ENCODE measurements at regions not wholly inside any gene's neighbourhood (a gene's known extent, or its start where the extent isn't known, plus 50 kb on each side); places are given as distances from the start of the nearest gene placed in this dataset.

- Histone ChIP-seq H3K9ac (ENCODE audit: extremely low read depth, insufficient read length, low read length) (no peak overlapping the region), H2BK15ac (ENCODE audit: low read depth, low read length) (no peak overlapping the region), H3K18ac (ENCODE audit: insufficient read length, low read depth, low read length) (no peak overlapping the region), H3K79me1 (ENCODE audit: insufficient read depth, low read depth, low read length, poor library complexity, severe bottlenecking) (no peaks in the 10 kb centered on the region), H4K5ac (ENCODE audit: insufficient read length, low read depth, low read length) (no peak overlapping the region), H3K23ac (ENCODE audit: insufficient read length, low read depth, low read length) (no peak overlapping the region), H3K9me3 (ENCODE audit: control insufficient read depth, low read depth, low read length) (no peaks in the 10 kb centered on the region), H4K91ac (ENCODE audit: insufficient read length, low read depth, low read length) (no peak overlapping the region), H2BK20ac (ENCODE audit: low read depth, low read length, poor library complexity, severe bottlenecking) (no peak overlapping the region), H3K79me2 (ENCODE audit: insufficient read depth, low read length) (no peaks in the 10 kb centered on the region), H3K4ac (ENCODE audit: low read depth, low read length) (no peak overlapping the region), H2BK12ac (ENCODE audit: insufficient read length, low read depth, low read length) (no peak overlapping the region), H3K14ac (ENCODE audit: insufficient read depth, low read length) (no peak overlapping the region; the same call in 1 of the 2 replicates), H2AK5ac (ENCODE audit: insufficient read length, low read length) (no peak overlapping the region), H3K4me2 (ENCODE audit: insufficient read depth, insufficient read length, low read length) (no peak overlapping the region), H3K56ac (ENCODE audit: insufficient read length, low read depth, low read length) (no peak overlapping the region), H3K27ac (ENCODE audit: insufficient read length, low read depth, low read length) (no peak overlapping the region), H3K4me1 (ENCODE audit: insufficient read depth, low read length) (no peaks in the 10 kb centered on the region), H4K8ac (replicated peaks; ENCODE audit: insufficient read length, low read depth, low read length) (no peak overlapping the region), H3T11ph (ENCODE audit: low read length) (no peak overlapping the region), H2BK120ac (ENCODE audit: low read depth, low read length, poor library complexity, severe bottlenecking) (no peak overlapping the region), H2BK5ac (ENCODE audit: insufficient read length, low read length) (no peak overlapping the region), H3K27me3 (ENCODE audit: insufficient read depth, low read length) (no peaks in the 10 kb centered on the region), H4K20me1 (ENCODE audit: control insufficient read depth, insufficient read depth, insufficient read length) (no peaks in the 10 kb centered on the region), H3K23me2 (ENCODE audit: insufficient read length, low read depth, low read length, poor library complexity, severe bottlenecking) (no peaks in the 10 kb centered on the region), H2AFZ (ENCODE audit: low read length) (no peak overlapping the region)
- Mint-ChIP-seq H3K4me1 (no peaks in the 10 kb centered on the region), H3K36me3 (ENCODE audit: insufficient read depth in 1 of 3, low read depth in 3 of 3) (peaks cover 0 to 13% (median 0%) of the 10 kb centered on the region in 3 experiments; a peak in 2 of 7 replicates), H3K9me3 (peaks cover 13 to 16% of the 10 kb centered on the region in 2 experiments; a peak in 4 of 5 replicates), H3K27me3 (ENCODE audit: low read depth) (no peaks in the 10 kb centered on the region), H3K4me3 (no peak overlapping the region), H3K27ac (no peak overlapping the region)
- TF ChIP-seq CTCF (conservative IDR thresholded peaks at IDR 0.05), result no peak
- DNase-seq, result no peak
- WGBS (ENCODE audit: extremely low coverage, insufficient read length, low lambda C conversion rate), result no CpG with 5 or more reads among the region's 14 CpGs
Measured at GRCh38 chr18:66949419-66949818, 345.5 kb upstream of the CDH19 start.
